ENCODE measurements at regions not wholly inside any gene's neighbourhood (a gene's known extent, or its start where the extent isn't known, plus 50 kb on each side); places are given as distances from the start of the nearest gene placed in this dataset.

DNA sequence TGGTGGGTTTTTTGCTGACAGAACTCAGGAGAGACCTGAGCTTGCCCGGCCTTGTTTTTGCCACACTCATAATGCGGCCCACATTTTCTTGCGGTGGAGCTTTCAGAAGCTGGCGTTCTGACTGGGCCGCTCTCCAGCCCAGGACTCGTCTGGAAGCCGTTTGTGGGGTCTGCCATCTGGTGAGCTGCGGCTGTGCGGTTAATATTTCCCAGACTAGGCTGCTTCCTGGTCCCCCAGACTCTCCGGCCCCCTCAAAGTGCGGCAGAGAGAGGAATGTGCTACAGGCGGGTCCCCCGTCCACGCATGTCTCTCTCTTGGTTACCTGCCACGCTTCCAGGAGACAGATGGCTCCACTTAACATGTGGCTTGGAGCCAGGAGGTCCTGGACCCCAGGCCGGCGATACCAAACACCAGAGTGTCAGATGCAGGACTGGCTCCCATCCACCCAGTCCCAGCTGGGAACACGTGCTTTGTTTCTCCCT, 128.9 kb upstream of the PMEPA1 start:
- DNase-seq: peak; percentile 81

DNA sequence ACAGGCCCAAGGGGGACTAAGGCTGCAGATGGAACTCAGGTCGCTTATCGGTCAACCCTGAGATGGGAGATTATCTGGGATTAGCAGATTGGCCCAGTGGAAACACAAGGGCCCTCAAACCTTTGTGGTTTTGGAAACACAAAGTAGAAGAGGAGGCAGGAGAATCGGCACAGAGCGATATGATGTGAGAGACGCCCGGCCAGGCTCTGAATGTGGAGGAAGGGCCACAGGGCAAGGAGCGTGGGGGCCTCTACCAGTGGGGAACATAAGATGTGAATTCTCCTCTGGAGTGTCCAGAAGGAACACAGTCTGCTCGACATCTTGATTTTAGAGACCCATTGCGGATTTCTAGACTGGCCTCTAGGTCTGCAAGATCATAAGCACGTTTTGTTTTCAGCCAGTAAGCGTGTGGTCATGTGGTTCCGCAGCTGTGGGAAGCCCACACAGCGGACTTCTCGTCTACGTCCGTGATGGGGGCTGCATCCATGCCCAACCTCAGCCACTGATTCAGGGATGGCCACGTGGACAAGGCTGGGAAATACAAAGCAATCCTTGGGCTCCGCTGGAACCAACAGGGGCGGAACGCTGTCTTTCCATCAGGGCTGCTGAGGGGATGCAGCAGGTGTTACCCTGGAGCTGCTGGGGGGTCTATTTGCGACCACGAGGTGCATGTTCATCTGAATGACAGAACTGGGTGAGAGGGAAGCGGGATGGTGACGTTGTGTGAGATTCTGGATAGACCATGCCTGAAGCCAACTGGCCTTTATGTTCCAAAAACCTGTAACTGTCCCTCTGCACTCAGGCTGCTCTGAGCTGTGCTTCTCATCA, 127.6 kb upstream of the PMEPA1 start:
- no peak for DNase-seq

DNA sequence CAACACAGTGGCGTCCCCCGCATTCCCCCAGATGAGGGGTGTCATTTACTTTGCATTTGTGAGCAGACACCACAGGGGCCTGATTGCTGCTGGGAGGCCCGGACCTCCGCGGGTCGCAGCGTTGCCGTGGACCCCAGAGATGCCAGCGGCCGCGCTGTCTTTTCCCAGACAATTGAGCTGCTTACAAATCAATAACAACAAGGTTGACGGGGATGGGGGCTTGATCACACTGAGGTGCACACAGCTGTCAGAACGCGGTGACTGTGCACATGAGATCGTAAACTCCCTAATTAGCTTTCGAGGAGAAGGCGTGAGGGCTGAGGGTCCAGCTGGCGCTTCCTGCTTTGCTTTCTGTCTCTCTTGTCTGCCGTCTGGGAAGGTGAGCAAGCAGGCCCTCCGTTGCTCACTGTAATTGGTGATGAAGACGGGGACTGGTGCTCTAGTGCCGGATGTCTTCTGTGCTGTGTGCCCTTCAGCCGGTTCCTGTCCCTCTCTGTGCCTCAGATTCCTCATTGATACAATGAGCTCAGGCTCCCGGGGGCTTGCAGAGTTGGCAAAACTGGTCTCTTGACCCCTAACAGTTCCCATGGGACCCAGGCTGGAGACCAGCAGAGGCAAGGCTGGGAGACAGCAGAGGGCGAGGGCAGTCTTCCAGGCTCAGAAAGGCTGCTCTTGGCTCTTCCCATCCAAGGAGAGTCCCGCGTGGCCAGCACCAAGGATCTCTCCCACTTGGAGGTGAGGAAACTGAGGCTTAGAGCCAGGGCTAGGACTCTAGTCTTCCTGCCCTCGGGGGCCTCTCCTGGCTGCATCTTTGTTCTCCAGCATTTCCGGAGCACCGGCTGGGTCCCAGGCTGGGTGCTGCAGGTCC, 126.0 kb upstream of the PMEPA1 start:
- no peak for DNase-seq

DNA sequence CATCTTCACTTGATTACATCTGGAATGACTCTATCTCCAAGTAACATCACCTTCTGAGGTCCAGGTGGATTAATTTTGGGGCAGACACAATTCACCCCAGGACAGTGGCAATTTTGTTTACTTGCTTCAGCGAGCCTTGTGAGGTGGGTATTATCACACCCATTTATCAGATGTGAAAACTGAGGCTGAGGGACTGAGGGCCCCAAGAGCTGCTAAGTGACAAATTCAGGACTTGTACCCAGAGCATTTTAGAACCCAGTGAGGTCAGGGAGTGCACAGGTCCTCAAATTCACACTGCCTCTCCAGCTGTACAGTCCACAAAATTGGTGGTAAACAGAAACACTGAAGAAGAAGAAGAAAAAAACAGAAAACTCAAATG, 125.2 kb upstream of the PMEPA1 start:
- no peak for DNase-seq

DNA sequence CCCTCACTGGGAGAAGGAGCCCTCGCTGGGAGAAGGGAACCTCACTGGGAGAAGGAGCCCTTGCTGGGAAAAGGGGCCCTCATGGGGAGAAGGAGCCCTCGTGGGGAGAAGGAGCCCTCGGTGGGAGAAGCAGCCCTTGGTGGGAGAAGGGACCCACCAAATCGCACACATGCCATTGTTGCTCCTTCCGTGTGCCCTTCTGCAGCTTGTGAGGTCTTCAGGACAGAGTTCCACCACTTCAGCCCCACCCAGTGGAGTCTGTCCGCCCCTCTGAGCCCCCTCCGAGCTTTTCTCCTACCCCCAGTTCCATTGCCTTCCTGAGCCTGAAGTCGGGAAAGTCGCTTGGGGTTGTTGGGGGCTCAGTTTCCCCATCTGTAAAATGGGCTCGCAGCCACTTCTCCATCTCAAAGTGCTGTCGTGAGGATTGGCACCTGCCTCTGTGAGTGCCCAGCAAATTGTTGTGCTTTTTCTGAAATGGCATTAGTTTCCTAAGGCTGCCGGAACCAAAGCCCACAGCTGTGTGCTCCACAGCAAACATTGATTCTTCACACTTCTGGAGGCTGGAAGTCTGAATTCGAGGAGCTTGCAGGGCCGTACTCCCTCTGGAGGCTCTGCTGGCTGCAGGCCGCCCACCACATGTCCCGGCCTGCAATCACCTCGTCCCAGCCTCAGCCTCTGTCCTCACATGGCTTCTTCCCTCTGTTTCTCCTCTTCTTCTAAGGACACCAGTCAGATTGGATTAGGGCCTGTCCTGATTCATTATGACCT, 124.7 kb upstream of the PMEPA1 start:
- DNase-seq: no peak

DNA sequence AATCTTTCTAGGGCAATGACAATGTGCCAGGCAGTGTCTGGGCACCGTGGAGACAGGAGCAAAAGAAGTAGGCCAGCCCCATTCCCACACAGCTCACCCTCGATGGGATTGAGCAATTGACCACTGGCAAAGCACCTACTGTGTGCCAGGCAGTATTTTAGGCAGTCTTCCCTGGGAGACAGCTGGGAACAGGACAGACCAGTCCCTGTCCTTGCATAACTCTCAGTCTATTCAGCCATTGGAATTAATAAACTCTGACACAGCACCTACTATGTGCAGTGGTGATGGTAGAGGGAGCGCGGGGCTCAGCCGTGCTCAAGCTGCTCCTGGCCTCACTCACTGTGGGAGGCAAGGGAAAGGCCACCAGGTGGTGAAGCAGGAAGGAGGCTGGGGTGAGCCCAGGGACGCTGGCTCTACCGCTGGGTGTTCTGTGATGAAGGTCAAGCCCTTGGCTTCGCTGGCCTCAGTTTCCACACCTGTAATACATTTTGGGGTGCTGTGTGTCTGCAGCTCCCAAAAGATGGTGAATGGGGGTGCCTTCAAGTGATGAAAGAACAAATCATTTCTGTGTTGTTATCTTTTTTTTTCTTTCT, 122.3 kb upstream of the PMEPA1 start:
- no peak for DNase-seq

DNA sequence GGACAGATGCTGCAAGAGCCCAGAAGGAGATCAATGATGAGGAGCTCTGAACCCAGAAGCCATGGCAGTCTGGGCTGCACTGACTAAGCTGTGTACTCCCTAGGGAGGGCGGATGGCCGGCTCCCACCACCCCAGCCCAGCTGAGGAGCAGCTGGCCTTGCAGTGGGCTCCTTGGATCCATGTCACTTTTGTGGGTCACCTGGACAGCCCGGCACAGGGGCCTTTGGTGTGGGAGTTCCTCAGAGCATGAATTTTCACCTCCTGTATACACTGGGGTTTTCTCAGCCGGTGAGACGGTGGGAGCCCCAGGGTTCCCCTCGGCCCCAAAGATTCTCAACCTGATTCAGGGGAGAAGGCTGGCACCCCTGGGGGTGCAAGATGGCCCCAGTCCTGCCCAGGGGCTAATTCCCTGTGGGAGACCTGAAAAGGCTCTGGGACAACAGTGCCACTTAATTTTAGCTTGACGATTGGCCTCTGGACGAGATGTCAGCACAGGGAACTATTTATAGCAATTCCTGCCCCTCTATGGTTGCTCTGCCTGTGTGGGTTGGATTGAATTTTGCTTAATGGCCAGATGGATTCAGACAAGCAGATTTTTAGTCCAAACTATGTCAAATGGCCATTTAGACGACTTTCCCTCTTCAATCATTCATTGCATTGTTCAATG, 121.6 kb upstream of the PMEPA1 start:
- DNase-seq: no peak

DNA sequence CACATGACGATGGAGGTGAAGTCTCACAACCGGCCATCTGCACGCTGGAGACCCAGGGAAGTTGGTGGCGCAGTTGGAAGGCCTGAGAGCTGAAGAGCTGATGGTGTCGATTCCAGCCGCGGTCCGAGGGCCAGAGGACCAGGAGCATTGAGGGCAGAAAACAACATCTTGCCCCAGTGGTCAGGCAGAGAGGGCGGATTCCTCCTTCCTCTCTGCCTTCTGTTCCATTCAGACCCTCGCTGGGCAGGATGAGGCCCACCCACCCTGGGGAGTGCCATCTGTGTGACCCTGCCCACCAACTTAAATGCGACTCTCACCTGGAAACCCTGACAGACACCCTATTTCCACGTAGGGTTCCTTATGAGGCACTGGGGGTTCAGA, 120.7 kb upstream of the PMEPA1 start:
- no peak for DNase-seq

DNA sequence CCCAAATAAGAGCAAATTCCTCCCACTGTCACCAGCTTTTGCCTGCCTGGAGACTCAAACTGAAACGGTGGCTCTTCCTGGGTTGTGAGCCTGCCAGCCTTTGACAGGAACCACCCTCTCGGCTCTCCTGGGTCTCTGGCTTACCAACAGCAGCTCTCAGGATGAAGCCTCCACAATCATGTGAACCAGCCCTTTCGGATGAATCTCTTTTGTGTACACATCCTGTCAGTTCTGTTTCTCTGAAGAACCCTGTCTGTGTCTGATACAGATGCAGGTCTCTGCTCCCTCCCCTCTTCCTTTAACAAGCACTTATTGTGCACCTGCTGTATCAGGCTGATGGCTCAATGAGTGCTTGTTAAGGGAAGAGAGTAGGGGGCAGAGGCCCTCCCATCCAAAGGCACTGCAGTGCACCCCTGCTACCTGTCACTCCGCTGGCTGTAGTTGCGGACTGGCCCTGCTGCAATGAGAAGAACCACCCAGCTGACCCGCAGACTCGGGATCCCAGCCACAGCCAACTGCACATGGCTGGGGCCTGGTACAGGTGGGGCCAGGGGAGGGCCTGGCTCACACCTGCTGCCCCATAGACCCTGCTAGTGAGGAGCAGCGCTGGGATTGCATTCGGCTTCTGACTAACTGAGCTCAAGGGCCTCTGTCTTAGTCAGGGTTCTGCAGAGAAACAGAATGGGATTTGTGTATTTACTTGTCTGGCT, 120.1 kb upstream of the PMEPA1 start:
- DNase-seq: no peak

DNA sequence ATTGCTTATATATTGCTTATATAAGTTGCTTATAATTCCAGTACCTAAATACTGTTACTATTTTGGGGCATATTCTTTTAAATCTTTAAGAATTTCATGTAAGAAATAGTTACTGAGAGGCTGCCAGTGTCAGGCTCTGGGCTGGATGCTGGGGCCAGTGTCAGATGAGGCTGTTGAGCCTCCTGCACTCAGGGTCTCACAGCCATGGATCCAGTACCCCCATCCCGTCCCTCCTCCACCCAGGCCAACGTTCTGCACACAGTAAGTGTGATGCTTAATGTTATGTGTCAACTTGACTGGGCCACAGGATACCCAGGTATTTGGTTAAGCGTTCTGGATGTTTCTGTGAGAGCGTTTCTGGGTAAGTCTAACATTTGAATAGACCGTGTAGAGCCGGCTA, 119.5 kb upstream of the PMEPA1 start:
- DNase-seq: no peak

DNA sequence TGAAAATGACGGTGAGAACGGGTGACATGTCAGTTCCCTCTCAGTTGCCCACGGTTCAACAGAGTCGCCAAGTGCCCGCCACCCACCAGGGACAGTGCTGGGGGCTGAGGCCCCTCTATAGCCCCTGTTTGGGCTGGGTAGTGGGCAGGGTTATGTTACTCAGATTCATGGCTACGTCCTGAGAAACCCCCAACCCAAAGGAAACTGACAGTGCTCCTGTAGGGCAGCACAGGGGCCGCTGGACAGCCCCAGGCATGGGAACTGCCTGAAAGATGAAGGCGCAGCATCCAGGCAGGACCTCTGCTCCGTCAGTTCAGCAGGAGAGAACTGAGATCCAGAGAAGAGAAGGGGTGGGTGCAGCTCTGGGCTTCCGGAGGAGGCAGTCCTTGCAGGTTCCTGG, 118.9 kb upstream of the PMEPA1 start:
- no peak for DNase-seq

DNA sequence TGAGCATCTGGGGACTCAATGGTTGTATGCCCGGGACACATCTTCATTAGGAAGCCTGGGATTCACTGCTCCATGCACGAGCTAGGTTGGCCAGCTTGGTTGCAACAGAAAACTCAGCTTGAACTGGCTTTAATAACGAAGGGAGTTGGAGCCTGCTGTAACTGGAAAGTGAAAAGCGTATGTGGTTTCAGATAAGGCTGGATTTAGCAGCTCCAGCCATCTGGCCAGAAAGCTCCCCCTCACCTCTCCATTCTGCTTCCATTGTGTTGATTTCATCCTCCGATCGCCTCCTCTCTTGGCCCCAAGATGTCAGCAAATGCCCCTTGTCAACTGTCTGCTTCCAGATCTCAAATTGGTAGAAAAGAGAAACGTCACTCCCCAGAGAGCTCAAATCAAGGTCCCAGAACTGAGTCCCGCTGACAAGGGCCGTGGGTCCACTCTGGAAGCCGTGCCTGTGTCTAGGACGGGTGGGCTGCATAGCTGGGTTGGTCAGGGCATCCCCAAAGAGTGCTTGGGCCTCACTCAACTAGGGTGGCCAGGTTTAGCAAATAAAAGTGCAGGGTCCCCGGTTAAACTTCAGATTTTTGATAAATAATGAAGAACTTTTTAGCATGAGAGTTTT, 117.0 kb upstream of the PMEPA1 start:
- no peak for DNase-seq

DNA sequence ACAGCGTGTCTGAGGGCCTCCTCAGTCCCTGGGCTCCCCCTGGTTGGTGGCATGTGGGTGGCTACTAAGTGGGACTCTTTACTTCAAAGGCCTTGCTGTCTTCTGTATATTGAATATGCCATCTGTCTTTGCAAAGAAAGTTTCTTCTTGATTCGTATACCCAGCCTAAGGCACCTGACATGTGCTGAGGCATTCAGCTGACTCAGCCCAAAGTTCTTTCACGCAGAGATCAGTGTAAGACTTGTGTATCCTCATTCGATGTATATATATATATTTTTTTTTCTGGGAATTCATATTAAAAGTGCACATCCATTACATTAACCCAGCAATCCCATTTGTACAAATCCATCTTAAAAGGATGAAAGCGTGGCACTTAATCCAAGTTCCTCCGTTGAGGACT, 115.1 kb upstream of the PMEPA1 start:
- no peak for DNase-seq

DNA sequence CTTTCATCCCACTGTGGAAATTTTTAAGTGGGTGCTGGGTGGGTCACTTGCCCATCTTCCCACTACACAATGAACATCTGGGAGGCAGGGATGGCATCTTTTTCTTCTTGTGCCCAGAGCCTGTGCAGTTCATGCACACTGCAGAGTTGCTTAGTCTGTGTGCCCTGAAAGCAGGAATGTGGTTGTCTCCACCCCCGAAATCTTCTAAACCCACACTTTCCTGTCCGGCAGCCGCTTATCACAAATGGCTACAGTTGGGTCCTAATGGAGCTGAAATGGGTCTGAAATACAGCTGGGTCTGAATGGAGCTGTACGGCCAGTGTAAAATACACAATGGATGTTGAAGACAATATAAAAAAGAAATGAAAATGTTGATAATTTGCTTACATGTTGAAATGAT, 112.1 kb upstream of the PMEPA1 start:
- no peak for DNase-seq

DNA sequence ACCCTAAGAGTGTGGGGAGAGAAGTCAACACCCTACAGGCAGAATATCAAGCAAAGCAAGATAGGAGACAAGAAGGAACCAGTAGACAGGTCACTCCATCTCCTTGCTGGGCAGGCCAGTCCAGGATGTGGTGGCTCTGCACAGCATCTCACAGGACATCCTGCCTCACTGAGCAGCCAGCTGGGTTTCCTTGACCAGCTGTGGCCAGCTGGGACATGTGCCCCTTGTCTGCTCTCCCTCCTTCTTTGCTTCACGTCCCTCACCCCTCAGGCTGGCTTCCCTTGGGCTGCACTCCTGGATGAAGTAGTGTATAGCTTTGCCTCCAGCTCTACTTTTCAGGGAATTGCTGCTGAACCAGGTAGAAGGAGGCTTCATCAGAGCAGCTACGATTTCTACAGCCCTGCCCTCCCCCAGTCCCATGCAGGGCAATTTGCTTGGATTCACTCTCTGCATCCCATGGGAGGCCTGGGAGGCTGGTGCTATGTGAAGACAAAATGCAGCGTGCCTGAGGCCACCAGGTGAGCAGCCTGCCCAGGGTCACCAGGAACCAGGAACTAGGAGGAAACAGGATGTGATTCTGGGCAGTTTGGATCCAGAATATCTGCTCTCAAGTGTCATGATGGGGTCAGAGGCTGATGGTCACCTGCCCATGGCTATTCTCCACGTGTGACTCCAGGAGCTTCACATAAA, 110.0 kb upstream of the PMEPA1 start:
- DNase-seq: no peak

DNA sequence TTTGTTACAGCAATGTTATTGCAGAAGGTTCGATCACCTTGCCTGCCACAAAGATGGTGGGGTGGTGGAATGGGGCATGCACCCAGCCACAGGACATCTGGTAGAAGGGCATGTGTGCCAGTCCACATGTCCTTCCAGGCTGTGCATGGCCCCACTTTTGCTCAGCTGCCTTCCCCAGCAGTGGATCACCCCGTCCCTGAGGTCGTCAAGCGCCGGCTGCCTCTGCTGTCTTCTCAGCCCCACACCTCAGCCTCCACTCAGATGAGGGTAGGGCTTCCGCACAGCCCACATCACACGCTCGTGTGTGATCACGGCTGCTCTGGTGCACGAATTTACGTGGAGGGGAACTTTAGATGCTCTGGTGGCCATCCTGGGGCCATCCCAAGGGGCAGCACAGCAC, 109.5 kb upstream of the PMEPA1 start:
- no peak for DNase-seq

DNA sequence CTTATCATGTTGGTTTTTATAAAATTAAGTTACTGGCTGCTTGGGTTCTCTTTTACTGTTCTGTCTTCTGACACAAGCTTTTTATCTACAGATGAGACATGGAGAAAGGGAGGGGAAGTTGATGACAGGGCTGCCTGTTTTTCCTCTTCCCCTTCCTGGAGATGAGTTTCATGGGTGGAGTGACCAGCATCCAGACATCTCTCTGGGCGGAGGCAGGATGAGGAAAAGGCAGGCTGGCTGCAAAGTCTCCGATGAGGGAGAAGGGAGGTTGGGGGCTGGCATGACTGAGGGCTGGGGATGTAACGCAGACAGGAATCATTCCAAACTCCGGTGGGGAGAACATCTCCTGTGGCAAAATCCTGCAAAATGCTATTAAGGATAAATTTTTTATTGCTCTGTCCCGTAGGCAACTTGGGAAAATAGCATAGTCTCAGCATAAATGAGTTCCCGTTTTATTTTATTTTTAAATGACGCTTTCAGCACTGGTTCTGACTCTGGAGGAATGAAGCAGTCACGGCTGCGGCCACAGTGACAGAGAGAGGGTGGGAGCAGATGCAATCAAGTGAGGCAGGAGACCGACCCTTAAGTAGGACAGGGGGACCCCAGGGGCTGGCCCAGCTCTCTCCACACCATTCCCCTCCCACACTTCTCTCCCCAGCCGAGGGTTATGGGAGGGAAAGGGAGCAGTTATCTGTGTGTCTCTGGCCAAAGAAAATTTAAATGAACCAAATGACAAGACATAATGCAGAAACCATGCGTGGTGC, 108.8 kb upstream of the PMEPA1 start:
- DNase-seq: no peak

DNA sequence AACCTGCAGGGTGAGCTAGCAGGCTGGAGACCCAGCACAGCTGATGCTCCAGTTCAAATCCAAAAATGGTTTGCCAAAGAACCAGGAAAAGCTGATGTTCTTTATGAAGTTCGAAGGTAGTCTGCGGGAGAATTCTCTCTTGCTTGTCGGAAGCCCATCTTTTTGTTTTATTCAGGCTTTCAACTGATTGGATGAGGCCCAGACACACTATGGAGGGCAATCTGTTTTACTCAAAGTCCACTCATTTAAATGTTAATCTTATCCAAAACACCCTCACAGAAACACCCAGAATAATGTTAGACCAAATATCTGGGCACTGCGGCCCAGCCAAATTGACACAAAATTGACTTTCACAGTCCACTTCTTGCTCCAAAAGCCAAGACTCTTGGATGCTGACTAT, 105.6 kb upstream of the PMEPA1 start:
- DNase-seq: no peak

DNA sequence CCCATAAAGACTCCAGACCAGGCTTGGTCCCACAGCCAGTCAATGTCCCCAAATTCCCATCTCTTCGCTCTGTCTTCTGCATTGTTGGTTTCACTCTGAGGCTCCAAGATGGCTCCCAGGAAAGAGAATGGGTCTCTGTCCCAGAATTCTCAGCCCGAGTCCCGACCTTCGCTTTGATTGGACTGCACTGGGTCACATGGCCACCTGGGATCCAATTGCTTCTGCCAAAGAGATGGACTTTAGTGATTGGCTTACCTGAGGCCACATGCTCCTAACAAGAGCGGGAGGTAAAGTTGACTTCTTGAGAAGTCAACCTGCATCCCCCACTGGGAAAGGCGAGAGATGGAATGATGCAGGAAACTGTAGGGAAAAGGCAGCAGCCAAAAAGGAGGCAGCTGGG, 104.7 kb upstream of the PMEPA1 start:
- no peak for DNase-seq
